Ectodermal cell (in vitro differentiated cells): ENCODE measurements at regions not wholly inside any gene's neighbourhood (a gene's known extent, or its start where the extent isn't known, plus 50 kb on each side); places are given as distances from the start of the nearest gene placed in this dataset.

Experiments
- H3K27ac ChIP-seq: 2 replicates; pipeline ENCODE4 v1.7.0; 2013; ENCODE audit warnings: mild to moderate bottlenecking, low read depth, low read length; ENCODE audit not compliant: insufficient read depth, poor library complexity, severe bottlenecking
- H3K27me3 ChIP-seq: 2 replicates; pipeline ENCODE4 v1.7.0; 2013; ENCODE audit warnings: mild to moderate bottlenecking, low read length; ENCODE audit not compliant: insufficient read depth, control insufficient read depth, poor library complexity, severe bottlenecking
- H3K36me3 ChIP-seq: one replicate; pipeline ENCODE4 v1.7.0; 2013; ENCODE audit warnings: low read length; ENCODE audit not compliant: control insufficient read depth, insufficient read depth
- H3K4me1 ChIP-seq: one replicate; pipeline ENCODE4 v1.7.0; 2013; ENCODE audit warnings: low read length; ENCODE audit not compliant: control insufficient read depth, insufficient read depth
- H3K4me3 ChIP-seq: 2 replicates; pipeline ENCODE4 v1.7.0; 2013; ENCODE audit warnings: low read depth, low read length, control low read depth; ENCODE audit not compliant: insufficient read depth
- H3K9me3 ChIP-seq: 2 replicates; pipeline ENCODE4 v1.7.0; 2013; ENCODE audit warnings: mild to moderate bottlenecking, low read length, moderate library complexity; ENCODE audit not compliant: control insufficient read depth
- WGBS, 2 experiments: methylation state at CpG; one replicate each; pipeline ENCODE4 v1.1.7; 2013; ENCODE audit warnings: missing lambda C conversion rate in 2 of 2; 5-methylcytosine and 5-hydroxymethylcytosine counted together

- Histone ChIP-seq H3K36me3 (no peaks in the 10 kb centered on the region), H3K4me1 (no peaks in the 10 kb centered on the region), H3K4me3 (no peak overlapping the region), H3K27ac (no peak overlapping the region), H3K9me3 (no peaks in the 10 kb centered on the region), H3K27me3 (no peaks in the 10 kb centered on the region)
- 88 to 90% methylated on average over 3 of the region's 3 CpGs for WGBS, 2 experiments
Measured at GRCh38 chr4:53645108-53645507, 53.8 kb upstream of the LNX1 start.

GRCh38 chr4:53644607-53645006 is 53.3 kb upstream of the LNX1 start:
- H3K27me3 ChIP-seq: no peaks in the 10 kb centered on the region
- no peaks in the 10 kb centered on the region for H3K36me3 ChIP-seq
- no peak overlapping the region for H3K4me3 ChIP-seq
- no peak overlapping the region for H3K27ac ChIP-seq
- H3K4me1 ChIP-seq: no peaks in the 10 kb centered on the region
- 86 to 89% methylated on average over 3 of the region's 3 CpGs for WGBS, 2 experiments
- no peaks in the 10 kb centered on the region for H3K9me3 ChIP-seq
